ENCODE measurements at regions not wholly inside any gene's neighbourhood (a gene's known extent, or its start where the extent isn't known, plus 50 kb on each side); places are given as distances from the start of the nearest gene placed in this dataset.
A peak's percentile ranks its signal among the peaks of the same experiment; 100 is the strongest.
"Not testable (repeated sequence)": the region's sequence is repeated elsewhere in the genome, so short reads cannot be mapped to it uniquely, and the experiment has no call there.

GRCh38 chr4:73348185-73348584, 55.9 kb upstream of the ALB start:
- no peak for DNase-seq

GRCh38 chr4:73347497-73347896, 56.6 kb upstream of the ALB start:
- DNase-seq: no peak

GRCh38 chr4:73345399-73345975, 58.6 kb upstream of the ALB start:
- peak; percentile 60 for DNase-seq

- DNase-seq: no peak
These were observed 60.0 kb upstream of the ALB start for GRCh38 chr4:73344106-73344505.

- DNase-seq: no peak
These were observed 60.7 kb upstream of the ALB start for GRCh38 chr4:73343432-73343831.

GRCh38 chr4:73341454-73341853, 62.6 kb upstream of the ALB start:
- peak; percentile 54 for DNase-seq

- DNase-seq: no peak
These were observed 63.2 kb upstream of the ALB start for GRCh38 chr4:73340917-73341316.

GRCh38 chr4:73335679-73336078, 68.4 kb upstream of the ALB start:
- DNase-seq: no peak

GRCh38 chr4:73332012-73332411, 72.1 kb upstream of the ALB start:
- DNase-seq: not testable (repeated sequence)

- no peak for DNase-seq
These were observed 70.7 kb upstream of the ANKRD17 start for GRCh38 chr4:73329300-73329699.

GRCh38 chr4:73325776-73326175, 67.2 kb upstream of the ANKRD17 start:
- not testable (repeated sequence) for DNase-seq

- DNase-seq: no peak
These were observed 58.5 kb upstream of the ANKRD17 start for GRCh38 chr4:73317092-73317491.

GRCh38 chr4:73315091-73315490, 56.5 kb upstream of the ANKRD17 start:
- DNase-seq: no peak

- DNase-seq: no peak
These were observed 54.4 kb upstream of the ANKRD17 start for GRCh38 chr4:73312967-73313366.

- peak; percentile 12 for DNase-seq
These were observed 52.8 kb upstream of the ANKRD17 start for GRCh38 chr4:73311428-73311827.

- DNase-seq: no peak
These were observed 50.6 kb upstream of the ANKRD17 start for GRCh38 chr4:73309211-73309610.

All from kidney glomerular epithelial cell (primary cell).